ENCODE measurements at regions not wholly inside any gene's neighbourhood (a gene's known extent, or its start where the extent isn't known, plus 50 kb on each side); places are given as distances from the start of the nearest gene placed in this dataset.

DNA sequence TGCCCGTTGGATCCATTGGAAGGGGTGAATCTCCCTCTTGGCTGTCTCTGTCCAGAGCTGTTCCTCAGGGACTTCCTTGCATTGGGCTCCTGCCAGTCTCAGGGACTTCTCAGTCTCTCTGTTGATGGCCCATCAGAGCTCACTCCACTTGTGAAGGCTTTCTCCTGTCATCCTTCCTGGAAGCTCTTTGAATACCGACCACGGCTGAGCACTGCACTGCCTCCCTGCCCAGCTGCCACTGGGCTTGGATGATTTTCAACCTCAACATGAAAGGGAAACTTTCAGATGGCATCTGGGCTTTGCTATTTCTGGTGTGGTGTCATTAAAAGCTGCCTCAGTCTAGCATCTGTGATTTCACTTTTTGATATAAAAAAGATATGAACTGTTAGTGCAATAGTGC, 66.1 kb upstream of the ANKRD10 start:
- TF ChIP-seq, protein P1, sequence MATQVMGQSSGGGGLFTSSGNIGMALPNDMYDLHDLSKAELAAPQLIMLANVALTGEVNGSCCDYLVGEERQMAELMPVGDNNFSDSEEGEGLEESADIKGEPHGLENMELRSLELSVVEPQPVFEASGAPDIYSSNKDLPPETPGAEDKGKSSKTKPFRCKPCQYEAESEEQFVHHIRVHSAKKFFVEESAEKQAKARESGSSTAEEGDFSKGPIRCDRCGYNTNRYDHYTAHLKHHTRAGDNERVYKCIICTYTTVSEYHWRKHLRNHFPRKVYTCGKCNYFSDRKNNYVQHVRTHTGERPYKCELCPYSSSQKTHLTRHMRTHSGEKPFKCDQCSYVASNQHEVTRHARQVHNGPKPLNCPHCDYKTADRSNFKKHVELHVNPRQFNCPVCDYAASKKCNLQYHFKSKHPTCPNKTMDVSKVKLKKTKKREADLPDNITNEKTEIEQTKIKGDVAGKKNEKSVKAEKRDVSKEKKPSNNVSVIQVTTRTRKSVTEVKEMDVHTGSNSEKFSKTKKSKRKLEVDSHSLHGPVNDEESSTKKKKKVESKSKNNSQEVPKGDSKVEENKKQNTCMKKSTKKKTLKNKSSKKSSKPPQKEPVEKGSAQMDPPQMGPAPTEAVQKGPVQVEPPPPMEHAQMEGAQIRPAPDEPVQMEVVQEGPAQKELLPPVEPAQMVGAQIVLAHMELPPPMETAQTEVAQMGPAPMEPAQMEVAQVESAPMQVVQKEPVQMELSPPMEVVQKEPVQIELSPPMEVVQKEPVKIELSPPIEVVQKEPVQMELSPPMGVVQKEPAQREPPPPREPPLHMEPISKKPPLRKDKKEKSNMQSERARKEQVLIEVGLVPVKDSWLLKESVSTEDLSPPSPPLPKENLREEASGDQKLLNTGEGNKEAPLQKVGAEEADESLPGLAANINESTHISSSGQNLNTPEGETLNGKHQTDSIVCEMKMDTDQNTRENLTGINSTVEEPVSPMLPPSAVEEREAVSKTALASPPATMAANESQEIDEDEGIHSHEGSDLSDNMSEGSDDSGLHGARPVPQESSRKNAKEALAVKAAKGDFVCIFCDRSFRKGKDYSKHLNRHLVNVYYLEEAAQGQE (IDR thresholded peaks at IDR 0.05) = no peak
- TF ChIP-seq SP1 (IDR thresholded peaks at IDR 0.05) (no peak), FOXA1 (IDR thresholded peaks at IDR 0.05) (no peak), RAD21 (IDR thresholded peaks at IDR 0.05) (no peak), RXRA (IDR thresholded peaks at IDR 0.05) (no peak), JUND (IDR thresholded peaks at IDR 0.05) (no peak)
- TF ChIP-seq, protein P2, sequence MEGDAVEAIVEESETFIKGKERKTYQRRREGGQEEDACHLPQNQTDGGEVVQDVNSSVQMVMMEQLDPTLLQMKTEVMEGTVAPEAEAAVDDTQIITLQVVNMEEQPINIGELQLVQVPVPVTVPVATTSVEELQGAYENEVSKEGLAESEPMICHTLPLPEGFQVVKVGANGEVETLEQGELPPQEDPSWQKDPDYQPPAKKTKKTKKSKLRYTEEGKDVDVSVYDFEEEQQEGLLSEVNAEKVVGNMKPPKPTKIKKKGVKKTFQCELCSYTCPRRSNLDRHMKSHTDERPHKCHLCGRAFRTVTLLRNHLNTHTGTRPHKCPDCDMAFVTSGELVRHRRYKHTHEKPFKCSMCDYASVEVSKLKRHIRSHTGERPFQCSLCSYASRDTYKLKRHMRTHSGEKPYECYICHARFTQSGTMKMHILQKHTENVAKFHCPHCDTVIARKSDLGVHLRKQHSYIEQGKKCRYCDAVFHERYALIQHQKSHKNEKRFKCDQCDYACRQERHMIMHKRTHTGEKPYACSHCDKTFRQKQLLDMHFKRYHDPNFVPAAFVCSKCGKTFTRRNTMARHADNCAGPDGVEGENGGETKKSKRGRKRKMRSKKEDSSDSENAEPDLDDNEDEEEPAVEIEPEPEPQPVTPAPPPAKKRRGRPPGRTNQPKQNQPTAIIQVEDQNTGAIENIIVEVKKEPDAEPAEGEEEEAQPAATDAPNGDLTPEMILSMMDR (IDR thresholded peaks at IDR 0.05; ENCODE audit: low read depth, low read length, missing input control) = no peak
- TF ChIP-seq, protein P3, sequence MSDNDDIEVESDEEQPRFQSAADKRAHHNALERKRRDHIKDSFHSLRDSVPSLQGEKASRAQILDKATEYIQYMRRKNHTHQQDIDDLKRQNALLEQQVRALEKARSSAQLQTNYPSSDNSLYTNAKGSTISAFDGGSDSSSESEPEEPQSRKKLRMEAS (IDR thresholded peaks at IDR 0.05) = no peak

All from liver (tissue), 3 donors.